GM18873 (cell line): ENCODE measurements at regions not wholly inside any gene's neighbourhood (a gene's known extent, or its start where the extent isn't known, plus 50 kb on each side); places are given as distances from the start of the nearest gene placed in this dataset.
"Not testable (repeated sequence)": the region's sequence is repeated elsewhere in the genome, so short reads cannot be mapped to it uniquely, and the experiment has no call there.

Source experiments
- ATAC-seq: cut with Tn5 transposase; IDR thresholded peaks from one replicate; pipeline ENCODE4 v1.9.1; 2021; ENCODE audit warnings: mild to moderate bottlenecking, moderate library complexity, moderate number of reproducible peaks; ENCODE audit not compliant: unreplicated experiment, low FRiP score

- not testable (repeated sequence) for ATAC-seq
These were observed 170.5 kb downstream of the TRIM43 start for GRCh38 chr2:95762023-95763021.

- ATAC-seq = not testable (repeated sequence)
These were observed 171.3 kb downstream of the TRIM43 start for GRCh38 chr2:95763074-95763473.

GRCh38 chr2:95764966-95765365 lies 173.2 kb downstream of the TRIM43 start:
- ATAC-seq = not testable (repeated sequence)

GRCh38 chr2:95765925-95766910 lies 174.4 kb downstream of the TRIM43 start:
- not testable (repeated sequence) for ATAC-seq

GRCh38 chr2:95767531-95767930 lies 175.7 kb downstream of the TRIM43 start:
- ATAC-seq = not testable (repeated sequence)

GRCh38 chr2:95767950-95768349 lies 176.1 kb downstream of the TRIM43 start:
- not testable (repeated sequence) for ATAC-seq

GRCh38 chr2:95769256-95769655 lies 177.5 kb downstream of the TRIM43 start:
- not testable (repeated sequence) for ATAC-seq

GRCh38 chr2:95770726-95771125 lies 178.9 kb downstream of the TRIM43 start:
- ATAC-seq = not testable (repeated sequence)

GRCh38 chr2:95774322-95775192 lies 182.8 kb downstream of the TRIM43 start:
- ATAC-seq = not testable (repeated sequence)

- not testable (repeated sequence) for ATAC-seq
These were observed 183.4 kb downstream of the TRIM43 start for GRCh38 chr2:95775193-95775531.
